ENCODE measurements at regions not wholly inside any gene's neighbourhood (a gene's known extent, or its start where the extent isn't known, plus 50 kb on each side); places are given as distances from the start of the nearest gene placed in this dataset.

DNA sequence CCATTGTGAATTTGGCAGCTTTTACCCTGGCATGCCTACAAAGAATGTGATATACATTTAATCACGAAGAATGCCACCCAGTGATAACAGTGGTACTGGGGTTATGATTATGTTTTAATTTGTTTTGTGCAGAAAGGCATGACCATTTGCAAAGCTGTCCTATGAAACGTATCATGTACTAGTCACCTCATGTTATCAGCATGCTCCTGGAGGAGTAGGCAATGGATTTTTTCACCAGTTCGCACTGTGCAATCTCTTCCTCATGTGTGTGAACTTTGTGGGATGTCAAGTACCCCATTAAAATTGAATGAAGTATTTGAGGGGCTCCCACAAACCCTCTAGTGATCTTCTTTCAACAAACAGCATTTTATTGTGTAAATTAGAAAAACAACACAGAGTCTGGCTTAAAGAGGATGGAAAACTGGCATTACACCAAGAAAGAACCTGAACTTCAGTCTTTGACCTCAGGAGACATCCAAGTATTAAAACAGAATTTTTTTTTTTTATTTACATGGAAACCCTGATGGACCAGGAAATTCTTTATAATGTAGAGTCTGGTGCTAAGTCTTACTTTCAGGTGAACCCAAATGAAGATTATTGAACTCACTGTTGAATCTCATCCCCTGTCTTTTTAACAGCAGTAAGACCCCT lies 200.6 kb upstream of the PGRMC2 start:
- no peak for DNase-seq (ENCODE audit: low read depth, low spot score)

DNA sequence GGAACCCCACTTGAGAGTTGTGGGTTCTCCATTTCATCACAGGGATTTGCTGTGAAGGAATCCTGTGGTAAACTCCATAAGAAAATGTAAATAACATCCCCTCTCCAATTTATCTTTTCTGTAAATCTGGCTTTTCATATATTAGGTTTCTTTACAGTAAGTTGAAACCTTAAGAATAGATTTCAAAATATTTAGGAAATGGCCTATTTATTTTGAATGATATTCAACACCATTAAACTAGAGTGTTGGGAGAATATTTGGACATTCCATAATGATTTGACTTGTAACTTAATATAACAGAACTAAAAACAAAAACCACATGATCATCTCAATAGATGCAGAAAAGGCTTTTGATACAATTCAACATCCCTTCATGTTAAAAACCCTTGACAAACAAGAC lies 197.3 kb upstream of the PGRMC2 start:
- no peak for DNase-seq (ENCODE audit: low read depth, low spot score)

- DNase-seq (ENCODE audit: low read depth, low spot score), result no peak
Observed at GRCh38 chr4:128483816-128484215, 196.2 kb upstream of the PGRMC2 start.

GRCh38 chr4:128483041-128483440 lies 195.4 kb upstream of the PGRMC2 start:
- DNase-seq (ENCODE audit: low read depth, low spot score), result no peak

DNA sequence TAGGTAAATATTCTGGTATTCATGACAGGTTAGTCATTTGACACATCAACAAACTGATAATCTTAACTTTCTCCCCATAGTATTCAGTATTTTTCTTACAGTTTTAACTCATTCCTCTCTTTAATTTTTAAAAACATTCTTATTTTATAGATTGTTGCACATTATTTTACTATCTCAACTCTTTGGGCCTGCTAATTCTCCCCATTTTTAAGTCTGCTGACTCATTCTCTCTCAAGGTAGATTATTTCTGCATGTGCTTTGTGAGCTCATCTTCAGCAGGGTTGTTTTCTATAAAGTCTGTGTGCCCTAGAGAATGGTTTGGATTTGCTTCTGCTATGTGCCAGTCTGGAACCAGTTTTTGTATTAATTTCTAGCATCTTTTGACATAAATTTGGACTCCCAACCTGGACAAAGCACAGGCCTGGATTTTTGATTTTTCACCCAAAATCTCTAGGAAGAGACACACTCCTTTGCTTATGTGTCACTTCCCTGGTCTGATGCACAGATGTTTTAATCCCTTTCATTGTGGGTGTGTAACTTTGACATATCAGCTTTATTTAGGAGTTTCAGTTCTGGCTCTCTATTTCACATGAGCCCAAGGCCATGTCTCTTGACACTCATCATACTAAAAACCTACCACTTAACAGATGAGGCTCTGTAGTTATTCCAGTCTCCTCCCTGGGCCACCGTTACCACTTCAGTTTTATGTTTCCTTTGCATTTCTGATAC lies 194.3 kb upstream of the PGRMC2 start:
- no peak for DNase-seq (ENCODE audit: low read depth, low spot score)

- DNase-seq (ENCODE audit: low read depth, low spot score), result no peak
Observed at GRCh38 chr4:128480945-128481344, 193.3 kb upstream of the PGRMC2 start.

- no peak for DNase-seq (ENCODE audit: low read depth, low spot score)
Observed at GRCh38 chr4:128477540-128477939, 189.9 kb upstream of the PGRMC2 start.

- no peak for DNase-seq (ENCODE audit: low read depth, low spot score)
Observed at GRCh38 chr4:128475597-128475996, 188.0 kb upstream of the PGRMC2 start.

- DNase-seq (ENCODE audit: low read depth, low spot score), result no peak
Observed at GRCh38 chr4:128471576-128471975, 184.0 kb upstream of the PGRMC2 start.

DNA sequence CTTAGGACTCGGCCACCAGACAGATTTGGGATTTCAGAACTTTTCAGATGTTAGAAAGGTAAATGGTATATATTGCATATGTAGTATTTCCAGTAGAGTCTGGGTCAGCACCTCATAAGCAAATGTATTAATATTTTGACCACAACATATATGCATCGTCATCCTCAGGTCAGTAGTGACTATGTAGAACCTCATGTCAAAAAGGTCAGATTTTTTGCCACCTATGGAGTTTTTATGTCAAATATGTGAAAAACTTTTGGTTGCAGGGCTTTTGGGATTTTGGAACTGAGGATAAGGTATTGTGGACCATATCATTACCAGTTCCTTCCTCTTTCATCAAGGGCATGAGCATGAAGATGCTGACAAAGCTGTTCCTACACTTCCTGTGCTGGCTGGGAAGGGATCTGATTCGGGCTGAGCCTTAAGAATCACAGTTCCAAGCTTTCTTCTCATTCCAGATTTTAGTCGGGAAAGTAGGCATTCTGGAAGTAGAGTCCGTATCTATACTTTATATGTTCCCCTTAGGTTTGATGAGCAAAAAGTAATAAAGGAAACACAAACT lies 183.0 kb upstream of the PGRMC2 start:
- no peak for DNase-seq (ENCODE audit: low read depth, low spot score)

DNA sequence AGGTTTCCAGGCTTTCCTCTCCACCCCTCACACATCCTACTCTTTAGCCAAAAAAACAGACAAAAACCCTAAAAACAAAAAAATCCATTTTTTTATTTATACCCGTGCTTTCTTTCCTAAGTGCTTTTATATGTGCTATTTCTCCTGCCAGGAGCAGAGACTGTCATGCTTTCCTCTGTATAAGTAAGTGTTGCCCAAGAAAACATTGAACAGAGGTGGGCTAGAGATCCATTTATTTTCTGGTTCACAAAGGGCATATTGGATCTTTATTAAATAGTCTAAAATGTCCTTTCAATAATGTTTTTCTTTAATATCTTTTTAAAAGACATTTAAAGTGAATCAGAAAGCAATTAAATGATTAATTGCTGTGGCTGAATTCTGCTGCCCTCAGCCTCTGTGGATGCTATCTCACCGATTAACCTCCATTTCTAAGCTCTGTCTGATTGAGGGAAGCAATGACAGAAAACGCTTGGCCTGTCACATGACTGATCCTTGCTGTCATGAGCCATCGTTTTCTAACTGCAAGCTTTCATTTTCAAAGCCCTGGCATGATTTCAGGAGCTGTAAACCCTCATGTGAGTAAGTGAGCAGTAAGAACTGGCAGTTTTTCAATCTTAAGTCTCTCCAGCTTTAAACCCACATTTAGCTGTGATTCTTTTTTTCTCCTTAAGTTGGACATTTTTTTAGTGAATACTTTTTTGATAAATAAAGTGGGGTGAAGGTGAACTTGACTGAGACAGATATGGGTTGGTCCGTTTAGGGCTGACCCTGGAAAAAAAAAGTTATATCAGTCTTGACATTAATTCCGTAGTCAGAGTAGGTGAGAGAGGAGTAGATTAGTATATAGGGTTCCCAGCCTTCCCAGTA lies 180.7 kb upstream of the PGRMC2 start:
- DNase-seq (ENCODE audit: low read depth, low spot score), result no peak

- no peak for DNase-seq (ENCODE audit: low read depth, low spot score)
Observed at GRCh38 chr4:128465523-128465922, 177.9 kb upstream of the PGRMC2 start.

DNA sequence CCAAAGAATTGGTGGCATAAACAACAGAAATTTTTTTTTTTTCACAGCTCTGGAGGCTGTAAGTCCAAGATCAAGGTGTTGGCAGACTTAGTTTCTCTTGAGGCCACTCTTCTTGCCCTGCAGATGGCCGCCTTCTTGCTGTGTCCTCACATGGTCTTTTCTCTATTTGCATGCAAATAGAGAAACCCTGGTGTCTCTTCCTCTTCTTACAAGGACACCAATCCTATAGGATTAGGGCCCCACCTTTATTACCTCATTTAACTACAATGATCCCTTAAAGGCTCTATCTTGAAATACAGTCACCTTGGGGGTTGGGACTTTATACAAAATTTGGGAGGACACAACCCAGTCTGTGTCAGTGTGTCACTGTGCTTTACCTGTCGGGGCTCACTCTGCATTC lies 175.4 kb upstream of the PGRMC2 start:
- DNase-seq (ENCODE audit: low read depth, low spot score), result no peak

GRCh38 chr4:128462103-128462783 lies 174.6 kb upstream of the PGRMC2 start:
- DNase-seq (ENCODE audit: low read depth, low spot score), result no peak

DNA sequence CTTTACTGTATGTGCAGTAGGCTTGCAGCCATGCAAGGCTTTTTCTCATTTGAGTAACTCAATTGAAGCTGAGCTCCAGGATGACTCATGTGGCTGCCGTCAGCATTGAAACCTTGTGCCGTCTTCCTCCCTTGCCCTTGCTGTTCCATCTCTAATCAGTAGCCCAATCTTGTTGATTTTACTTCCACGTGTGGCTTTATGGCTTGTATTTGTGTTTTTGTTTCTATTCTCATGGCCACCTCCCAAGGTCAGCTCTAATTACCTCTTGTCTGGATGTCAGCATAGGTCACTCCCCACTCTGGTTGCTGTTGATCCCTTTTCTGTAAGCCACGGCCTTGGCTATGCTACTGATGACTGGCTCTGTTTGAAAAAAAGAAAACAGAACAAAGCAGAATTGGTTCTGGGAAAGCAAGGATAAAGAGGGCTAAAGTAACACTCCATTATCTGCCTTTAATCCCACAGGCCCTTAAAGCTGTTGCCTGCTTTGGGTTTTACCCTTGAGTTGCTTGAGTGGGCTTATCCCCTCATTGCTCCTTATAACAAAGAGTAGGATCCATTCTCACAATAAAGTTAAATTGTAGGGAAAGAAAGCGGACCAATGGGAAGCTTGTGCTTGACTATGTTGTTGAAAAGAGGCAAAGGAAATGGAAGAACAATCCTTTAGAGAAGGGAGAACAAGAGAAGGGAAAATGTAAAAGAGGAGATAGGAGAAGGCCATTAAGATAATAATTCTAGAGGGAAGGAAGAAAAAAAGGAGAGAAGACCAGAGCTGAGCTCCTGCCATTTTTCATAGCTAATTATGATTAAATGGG lies 173.9 kb upstream of the PGRMC2 start:
- peak; percentile 86 for DNase-seq (ENCODE audit: low read depth, low spot score)

- DNase-seq (ENCODE audit: low read depth, low spot score), result no peak
Observed at GRCh38 chr4:128459547-128459946, 171.9 kb upstream of the PGRMC2 start.

- DNase-seq (ENCODE audit: low read depth, low spot score), result no peak
Observed at GRCh38 chr4:128458816-128459215, 171.2 kb upstream of the PGRMC2 start.

DNA sequence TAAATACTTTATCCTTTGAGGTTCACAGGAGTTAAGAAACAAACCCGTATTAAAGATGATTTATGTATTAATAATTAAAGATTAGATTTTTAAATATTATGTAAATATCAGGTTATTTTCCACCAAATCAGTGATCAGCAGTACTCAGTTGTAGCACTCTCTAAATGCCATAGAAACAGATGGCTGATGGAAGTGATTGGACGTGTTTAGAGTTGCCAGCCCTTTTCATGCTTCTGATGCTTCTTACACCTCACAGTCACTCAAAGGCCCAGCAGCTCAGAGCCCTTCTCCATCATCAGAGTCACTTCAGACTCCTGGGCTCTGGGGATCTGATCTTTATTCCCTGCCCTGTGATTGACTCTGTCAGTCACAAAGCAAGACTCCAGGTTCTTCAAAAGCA lies 170.1 kb upstream of the PGRMC2 start:
- no peak for DNase-seq (ENCODE audit: low read depth, low spot score)

DNA sequence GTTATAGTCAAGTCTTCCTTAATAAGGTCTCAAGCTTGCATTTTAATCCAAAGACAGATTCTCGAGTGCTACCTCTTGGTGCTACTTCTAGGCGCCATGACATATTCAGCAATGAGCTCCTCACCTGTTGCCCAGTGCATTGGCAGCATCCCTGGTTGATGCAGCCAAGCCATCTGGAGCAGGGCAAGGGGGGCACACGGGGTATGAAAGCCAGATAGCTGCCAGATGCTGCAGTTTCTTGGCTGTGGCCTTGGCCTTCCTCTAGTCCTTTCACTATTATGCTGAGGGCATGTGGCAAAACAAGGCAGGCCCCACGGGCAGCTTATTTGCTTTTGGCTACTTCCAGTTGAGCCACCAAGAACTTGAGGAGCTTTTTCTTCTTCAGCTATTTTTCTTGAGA lies 168.6 kb upstream of the PGRMC2 start:
- DNase-seq (ENCODE audit: low read depth, low spot score), result no peak

DNA sequence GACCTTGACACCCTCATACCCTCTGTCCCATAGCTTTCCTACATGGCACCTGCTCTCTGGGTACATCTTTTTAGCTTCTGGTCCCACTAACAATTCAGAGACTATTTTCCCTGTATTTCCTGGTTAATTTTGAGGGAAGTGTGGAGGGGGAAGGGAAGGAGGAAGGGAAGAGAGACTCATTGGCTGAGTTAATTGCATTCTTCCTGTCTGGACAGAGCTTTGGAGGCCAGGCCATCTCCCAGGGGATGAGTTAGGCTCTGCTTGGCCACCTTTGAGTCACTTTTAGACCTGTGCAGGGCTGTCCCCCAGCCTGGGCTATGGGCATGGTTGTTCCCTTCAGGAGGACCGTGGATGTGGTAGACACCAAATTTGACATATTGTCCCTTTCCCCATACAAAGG lies 167.9 kb upstream of the PGRMC2 start:
- DNase-seq (ENCODE audit: low read depth, low spot score), result no peak

DNA sequence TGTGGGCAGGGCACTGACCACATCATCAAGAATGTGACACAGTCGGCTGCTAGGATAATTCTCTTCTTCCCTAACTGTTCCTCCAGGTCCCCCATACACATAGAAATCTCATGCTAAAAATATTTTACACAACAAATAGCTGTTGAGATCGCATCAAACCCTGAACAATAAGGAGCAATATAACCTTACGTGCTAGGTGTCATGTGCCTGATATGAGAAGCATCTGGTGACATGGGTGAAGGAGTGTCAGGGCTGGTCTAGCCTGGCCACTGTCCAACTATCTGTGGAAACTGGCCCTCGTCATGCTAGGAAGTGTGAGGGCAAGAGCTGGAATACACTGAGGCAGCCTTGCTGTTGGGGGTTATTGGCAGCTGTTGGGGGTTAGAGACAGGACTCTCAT lies 167.3 kb upstream of the PGRMC2 start:
- DNase-seq (ENCODE audit: low read depth, low spot score), result no peak
